ENCODE measurements at regions not wholly inside any gene's neighbourhood (a gene's known extent, or its start where the extent isn't known, plus 50 kb on each side); places are given as distances from the start of the nearest gene placed in this dataset.

DNA sequence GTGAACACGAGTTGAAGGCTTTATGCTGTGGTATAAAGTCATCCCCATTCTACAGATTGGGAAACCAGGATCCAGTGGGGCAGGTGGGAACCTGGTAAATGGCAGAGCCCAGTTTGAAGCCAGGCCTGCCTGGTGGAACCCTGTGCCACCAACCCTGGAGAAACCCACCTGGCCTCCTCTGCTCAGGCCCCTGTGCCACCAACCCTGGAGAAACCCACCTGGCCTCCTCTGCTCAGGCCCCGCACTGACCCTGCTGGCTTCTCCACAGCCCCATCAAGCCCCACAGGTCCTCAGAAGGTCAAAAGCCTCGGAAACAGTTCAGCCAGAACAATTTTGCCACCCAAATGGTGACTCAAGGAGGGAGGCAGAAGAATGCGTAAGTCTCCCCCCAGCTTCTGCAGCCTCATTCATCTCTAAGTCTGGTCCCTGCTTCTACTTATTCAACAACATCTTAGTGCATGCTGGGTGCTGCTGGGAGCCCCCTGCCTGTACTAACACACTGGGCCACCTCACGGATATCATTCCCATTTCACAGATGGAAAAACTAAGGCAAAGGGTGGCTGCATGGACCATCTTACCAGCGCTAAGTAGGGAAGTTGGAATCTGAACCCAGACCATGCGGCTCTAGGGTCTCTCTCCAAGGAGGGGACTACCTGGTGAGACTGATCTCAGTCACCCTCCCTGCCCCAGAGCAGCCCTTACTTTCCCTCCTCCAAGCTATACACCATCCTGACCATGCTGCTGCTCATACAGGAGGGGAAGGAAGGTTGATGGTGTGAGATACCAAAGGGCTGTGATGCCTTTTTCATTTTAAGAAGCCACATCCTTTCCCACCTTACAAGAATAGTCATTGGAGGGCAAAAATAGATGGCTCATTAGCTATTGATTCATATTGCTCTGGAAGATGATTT is 93.7 kb upstream of the ID2 start:
- TF ChIP-seq YY1 (IDR thresholded peaks at IDR 0.05; ENCODE audit: insufficient read depth, insufficient read length) (no peak), ZNF274 (IDR thresholded peaks at IDR 0.05; ENCODE audit: low read depth, low read length) (no peak)

Data from NT2/D1 (cell line).